Stimulated activated CD4-positive, alpha-beta T cell treated with anti-CD3 and anti-CD28 coated beads, Interleukin-15, amount 100 ng/mL, for 1 hour (primary cell): ENCODE measurements at regions not wholly inside any gene's neighbourhood (a gene's known extent, or its start where the extent isn't known, plus 50 kb on each side); places are given as distances from the start of the nearest gene placed in this dataset.
A peak's percentile ranks its signal among the peaks of the same experiment; 100 is the strongest.
"Not testable (repeated sequence)": the region's sequence is repeated elsewhere in the genome, so short reads cannot be mapped to it uniquely, and the experiment has no call there.

Source experiments
- DNase-seq, 2 donors: peaks; one replicate each; pipeline ENCODE4 v3.0.0-alpha.2; 2020; ENCODE audit warnings: low read depth in 1 of 2, low spot score in 1 of 2

DNA sequence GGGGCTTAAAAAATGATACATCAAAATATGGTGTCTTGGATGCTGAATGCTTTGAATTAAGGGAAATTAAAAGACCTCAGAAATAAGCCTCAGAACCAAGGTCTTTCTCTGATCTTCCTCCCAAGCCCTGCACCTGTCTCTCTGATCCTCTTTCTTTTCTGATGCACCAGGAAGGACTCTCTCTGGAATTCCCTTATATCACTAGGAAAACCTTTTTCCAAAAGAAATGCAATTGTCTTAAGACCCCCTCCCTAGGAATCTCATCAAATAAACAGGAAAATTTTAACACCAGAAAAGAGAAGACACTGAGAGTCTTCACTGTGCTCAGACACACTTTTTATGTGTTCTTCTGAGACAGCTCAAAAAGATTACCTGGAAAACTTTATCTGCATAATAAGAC lies 159.5 kb upstream of the PTBP2 start:
- no peak for DNase-seq

DNA sequence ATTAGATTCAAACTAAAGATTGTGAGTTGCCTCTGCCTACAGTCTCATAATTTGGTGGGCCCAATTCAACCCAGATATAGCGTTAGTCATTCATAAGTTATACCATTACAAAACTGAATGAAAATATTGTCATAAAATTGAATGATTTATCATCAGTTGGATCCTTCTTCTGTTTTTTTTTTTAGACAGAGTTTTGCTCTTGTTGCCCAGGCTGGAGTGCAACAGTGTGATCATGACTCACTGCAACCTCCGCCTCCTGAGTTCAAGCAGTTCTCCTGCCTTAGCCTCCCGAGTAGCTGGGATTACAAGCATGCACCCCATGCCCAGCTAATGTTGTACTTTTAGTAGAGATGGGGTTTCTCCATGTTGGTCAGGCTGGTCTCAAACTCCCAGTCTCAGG lies 157.2 kb upstream of the PTBP2 start:
- DNase-seq = not testable (repeated sequence)

GRCh38 chr1:96565546-96565945 lies 156.0 kb upstream of the PTBP2 start:
- no peak for DNase-seq

- no peak for DNase-seq
Observed at GRCh38 chr1:96568639-96569038, 152.9 kb upstream of the PTBP2 start.

DNA sequence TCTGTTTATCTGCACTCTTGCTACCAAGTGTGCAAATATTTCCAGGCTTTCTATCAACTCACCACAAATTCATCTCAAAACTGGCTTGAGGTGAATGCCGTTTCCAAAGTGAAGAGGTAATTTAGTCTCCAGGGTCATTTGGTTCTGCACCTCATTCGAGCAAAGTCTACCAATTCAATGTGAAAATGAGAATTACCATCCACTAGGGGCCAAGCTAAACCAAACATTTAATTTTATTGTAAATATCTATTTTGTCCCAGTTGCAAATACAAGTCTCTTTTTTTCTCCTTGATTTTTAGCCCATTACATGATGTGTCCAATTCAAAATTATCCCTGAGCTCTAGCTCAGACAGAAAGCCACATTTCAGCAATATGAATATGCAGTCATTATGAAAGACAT lies 152.3 kb upstream of the PTBP2 start:
- no peak for DNase-seq

GRCh38 chr1:96579636-96580035 lies 141.9 kb upstream of the PTBP2 start:
- DNase-seq = no peak

GRCh38 chr1:96580920-96581319 lies 140.7 kb upstream of the PTBP2 start:
- no peak for DNase-seq

DNA sequence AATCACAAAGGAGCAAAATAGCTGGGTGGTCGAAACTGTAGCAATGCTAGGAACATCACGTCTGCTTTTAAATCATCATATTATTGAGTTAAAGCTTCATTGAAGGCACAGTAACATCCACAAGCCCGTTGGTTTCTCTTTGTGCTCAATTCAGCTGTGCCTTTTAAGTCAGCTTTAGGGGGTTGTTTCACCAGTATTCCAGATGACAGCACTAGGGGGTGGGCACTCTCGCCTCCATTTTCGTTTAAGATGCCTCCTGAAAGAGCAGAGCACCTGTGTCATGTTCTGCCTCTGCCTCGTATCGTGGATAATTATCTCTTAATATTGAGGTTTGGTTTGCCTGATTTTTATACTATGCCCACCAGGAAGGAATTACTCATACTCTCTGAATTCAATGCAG lies 139.8 kb upstream of the PTBP2 start:
- DNase-seq = no peak

- DNase-seq = no peak
Observed at GRCh38 chr1:96583903-96584302, 137.7 kb upstream of the PTBP2 start.

- DNase-seq = no peak
Observed at GRCh38 chr1:96587222-96587621, 134.4 kb upstream of the PTBP2 start.

DNA sequence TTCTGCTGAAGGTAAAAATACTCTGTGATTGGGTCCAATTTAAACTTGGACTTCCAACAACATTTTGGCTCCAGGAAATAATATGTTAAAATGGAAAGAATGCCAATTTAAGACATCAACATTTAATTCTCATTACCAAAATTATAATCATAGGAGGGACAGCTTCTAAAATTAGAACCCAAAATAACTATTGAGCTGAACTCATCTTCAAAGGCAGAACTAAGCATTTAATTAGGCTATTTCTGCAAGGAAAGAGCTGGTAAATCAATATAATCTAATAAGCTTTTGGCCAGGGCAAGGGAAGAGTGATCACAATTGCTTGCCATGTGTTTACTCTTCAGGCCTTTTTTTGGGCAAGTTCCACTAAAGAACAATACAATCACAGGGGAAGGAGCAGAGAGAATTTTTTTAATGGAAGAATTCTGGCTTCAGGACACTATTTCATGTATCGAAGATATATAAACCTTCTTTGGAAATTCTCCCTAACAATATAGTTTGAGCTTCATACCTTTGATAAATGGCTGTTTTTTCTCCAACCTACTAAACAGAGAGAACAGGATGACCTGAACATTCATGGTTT lies 133.1 kb upstream of the PTBP2 start:
- no peak for DNase-seq

DNA sequence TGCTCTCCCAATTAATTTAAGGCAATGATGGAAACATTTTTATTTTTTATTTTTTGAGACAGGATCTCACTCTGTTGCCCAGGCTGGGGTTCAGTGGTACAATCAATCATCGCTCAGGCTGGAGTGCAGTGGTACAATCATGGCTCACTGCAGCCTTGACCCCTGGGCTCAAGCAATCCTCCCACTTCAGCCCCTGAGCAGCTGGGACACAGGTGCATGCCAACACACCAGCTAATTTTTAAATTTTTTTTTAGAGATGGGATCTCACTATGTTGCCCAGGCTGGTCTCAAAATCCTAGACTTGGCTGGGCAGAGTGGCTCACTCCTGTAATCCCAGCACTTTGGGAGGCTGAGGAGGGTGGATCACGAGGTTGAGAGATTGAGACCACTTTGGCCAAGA lies 126.1 kb upstream of the PTBP2 start:
- not testable (repeated sequence) for DNase-seq

- DNase-seq = peak in 1 of 2 donors; percentile 1
Observed at GRCh38 chr1:96596226-96596922, 125.2 kb upstream of the PTBP2 start.

GRCh38 chr1:96597218-96597617 lies 124.4 kb upstream of the PTBP2 start:
- DNase-seq = no peak

DNA sequence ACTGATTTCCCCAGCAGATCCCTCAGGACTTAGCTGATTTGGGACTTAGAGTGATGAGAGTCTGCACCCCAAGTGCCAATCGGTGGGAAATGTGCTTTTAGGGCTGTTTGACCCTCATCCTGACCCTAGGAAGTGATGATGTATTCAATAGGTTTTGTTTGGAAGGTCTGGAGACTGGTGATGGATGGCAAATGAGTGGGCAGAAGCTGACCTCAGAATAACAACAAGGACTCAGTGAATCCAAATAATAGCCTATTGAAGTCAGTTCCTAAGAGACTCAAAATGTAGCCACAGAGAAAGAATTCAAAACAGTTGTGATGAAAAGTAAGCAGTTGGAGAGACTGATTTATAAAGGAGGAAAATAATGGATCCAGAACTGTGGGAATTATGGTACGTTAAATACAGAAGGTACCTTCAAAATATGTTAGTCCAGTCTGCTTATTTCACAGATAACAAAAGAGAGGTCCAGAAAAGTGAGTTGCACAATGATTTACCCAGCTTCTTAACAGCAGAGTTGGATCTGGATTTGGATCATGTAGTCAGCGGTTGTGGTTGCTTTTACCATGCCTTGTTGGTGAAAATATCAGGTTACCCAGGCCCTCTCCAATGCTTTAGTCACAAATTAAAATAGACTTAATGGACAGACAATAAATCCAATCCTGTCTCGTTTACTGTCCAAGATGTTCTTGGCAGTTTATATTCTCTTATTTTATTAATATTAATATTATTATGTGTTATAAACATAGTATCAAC lies 123.0 kb upstream of the PTBP2 start:
- DNase-seq = no peak

DNA sequence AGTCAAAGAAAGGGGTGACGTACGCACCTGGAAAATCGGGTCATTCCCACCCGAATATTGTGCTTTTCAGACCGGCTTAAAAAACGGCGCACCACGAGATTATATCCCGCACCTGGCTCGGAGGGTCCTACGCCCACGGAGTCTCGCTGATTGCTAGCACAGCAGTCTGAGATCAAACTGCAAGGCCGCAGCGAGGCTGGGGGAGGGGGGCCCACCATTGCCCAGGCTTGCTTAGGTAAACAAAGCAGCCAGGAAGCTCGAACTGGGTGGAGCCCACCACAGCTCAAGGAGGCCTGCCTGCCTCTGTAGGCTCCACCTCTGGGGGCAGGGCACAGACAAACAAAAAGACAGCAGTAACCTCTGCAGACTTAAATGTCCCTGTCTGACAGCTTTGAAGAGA lies 117.0 kb upstream of the PTBP2 start:
- not testable (repeated sequence) for DNase-seq

DNA sequence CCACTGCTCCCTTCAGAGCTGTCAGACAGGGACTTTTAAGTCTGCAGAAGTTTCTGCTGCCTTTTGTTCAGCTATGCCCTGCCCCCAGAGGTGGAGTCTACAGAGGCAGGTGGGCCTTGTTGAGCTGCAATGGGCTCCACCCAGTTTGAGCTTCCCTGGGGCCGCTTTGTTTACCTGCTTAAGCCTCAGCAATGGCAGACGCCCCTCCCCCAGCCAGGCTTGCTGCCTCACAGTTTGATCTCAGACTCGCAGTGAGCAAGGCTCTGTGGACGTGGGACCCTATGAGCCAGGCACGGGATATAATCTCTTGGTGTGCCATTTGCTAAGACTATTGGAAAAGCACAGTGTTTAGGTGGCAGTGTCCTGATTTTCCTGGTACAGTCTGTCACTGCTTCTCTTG lies 104.2 kb upstream of the PTBP2 start:
- not testable (repeated sequence) for DNase-seq

GRCh38 chr1:96632045-96632664 lies 89.4 kb upstream of the PTBP2 start:
- no peak for DNase-seq

DNA sequence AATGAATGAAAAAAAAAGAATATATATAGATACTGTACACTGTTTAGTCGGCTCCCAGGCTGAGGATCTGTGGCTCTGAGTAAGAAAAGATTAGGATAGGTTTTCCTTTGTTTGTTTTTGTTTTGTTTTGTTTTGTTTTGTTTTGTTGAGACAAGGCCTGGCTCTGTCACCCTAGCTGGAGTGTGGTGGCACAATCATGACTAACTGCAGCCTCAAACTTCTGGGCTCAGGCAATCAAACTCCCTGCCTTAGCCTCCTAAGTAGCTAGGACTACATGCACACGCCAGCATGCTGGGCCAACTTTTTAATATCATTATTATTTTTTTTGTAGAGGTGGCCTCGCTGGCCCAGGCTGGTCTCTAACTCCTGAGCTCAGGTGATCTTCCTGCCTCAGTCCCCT lies 87.9 kb upstream of the PTBP2 start:
- DNase-seq = no peak

GRCh38 chr1:96634883-96635282 lies 86.7 kb upstream of the PTBP2 start:
- DNase-seq = no peak

DNA sequence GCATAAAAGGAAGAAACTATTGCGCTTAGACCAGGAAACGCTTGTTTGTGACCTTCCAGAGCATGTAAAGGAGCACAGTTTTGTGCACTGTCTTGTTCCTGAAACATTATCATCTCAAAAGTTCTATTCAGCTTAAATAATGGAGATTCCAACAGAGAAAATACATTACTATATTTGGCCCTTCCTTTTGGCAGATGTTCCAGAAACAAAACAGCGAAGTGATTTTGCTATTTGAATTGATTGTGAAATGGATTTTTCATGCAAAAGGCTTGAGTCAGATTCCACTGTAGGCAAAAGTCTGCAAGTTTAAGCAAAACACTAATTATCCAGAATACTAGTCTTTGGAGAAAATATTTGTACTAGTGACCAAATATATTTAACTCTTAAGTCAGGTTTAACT lies 80.3 kb upstream of the PTBP2 start:
- no peak for DNase-seq

GRCh38 chr1:96643519-96643918 lies 78.1 kb upstream of the PTBP2 start:
- DNase-seq = no peak
